HG03439 (cell line): ENCODE measurements at regions not wholly inside any gene's neighbourhood (a gene's known extent, or its start where the extent isn't known, plus 50 kb on each side); places are given as distances from the start of the nearest gene placed in this dataset.
"Not testable (repeated sequence)": the region's sequence is repeated elsewhere in the genome, so short reads cannot be mapped to it uniquely, and the experiment has no call there.

ENCODE experiments used
- ATAC-seq: cut with Tn5 transposase; IDR thresholded peaks from one replicate; pipeline ENCODE4 v1.9.1; 2021; ENCODE audit warnings: mild to moderate bottlenecking, moderate library complexity; ENCODE audit not compliant: unreplicated experiment

GRCh38 chr5:63564789-63565188, 397.5 kb downstream of the HTR1A start:
- no peak for ATAC-seq

DNA sequence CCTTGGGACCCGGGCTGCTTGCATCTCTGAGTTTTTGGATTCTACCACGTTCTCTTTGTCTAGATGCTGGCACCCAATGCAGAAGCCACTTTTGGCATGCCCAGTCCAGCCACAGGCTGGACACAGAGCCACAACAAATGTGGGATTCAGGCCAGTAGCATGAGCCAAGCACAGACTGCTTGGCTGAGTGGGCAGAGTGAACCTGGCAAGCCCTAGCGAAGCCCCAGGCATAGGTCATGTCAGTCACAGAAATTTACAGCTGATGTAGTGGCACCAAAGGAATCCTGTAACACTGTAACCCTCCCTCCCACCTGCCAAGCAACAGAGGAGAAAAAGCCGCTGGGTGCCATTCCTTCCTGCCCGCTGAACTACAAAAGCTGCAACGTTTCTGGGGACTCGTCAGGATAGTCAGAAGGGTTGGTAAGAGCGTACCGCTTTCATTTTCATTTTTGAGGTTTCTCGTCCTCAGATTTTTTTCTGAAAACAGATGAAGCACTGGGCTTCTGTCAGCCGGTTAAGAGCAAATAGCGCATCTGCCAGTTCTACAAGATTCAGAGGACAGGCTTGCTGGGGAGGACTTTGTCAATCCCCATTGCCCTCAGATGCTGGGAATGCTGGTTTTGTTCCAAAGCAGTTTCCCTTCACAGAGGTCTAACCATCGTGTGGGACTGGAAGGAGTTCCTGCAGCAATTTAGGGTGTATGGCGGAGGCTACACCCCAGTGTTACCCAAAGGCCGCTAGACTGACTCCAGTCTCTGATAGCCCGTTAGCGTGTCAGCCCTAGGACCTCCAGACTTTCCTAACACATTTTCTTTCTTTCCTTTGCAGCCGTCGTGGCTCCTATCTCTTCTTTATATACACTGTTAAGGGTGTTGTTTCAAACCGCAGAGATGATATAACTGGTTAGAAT, 399.0 kb downstream of the HTR1A start:
- no peak for ATAC-seq

DNA sequence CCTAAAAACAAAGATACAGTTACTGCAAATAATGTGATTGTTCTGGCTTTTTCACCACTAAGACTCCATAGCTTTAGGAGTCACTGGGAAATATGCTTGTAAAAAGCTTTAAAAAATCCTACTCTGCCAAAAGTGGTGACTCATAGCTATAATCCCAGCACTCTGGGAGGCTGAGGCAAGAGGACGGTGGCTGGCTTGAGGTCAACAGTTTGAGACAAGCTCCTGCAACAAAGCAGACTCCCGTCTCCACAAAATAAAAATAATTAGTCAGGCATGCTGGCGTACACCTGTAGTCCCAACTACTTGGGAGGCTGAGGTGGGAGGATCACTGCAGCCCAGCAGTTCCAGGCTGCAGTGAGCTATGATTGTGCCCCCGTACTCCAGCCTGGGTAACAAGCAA, 406.4 kb downstream of the HTR1A start:
- no peak for ATAC-seq

DNA sequence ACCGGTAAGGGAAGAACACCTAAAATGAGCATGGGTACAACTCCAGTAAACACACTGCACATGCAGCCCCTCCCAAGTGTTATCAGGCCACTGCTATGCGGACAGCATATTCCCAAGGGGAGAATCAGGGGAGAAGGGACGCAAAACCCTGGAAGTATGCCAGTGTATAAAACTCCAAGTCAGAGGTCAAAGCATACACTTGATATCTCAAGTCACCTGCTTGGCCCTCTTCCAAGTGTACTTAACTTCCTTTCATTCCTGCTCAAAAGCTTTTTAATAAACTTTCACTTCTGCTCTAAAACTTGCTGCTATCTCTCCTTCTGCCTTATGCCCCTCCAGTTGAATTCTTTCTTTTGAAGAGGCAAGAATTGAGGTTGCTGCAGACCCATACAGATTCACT, 408.1 kb downstream of the HTR1A start:
- no peak for ATAC-seq

GRCh38 chr5:63553073-63553472, 409.2 kb downstream of the HTR1A start:
- no peak for ATAC-seq

DNA sequence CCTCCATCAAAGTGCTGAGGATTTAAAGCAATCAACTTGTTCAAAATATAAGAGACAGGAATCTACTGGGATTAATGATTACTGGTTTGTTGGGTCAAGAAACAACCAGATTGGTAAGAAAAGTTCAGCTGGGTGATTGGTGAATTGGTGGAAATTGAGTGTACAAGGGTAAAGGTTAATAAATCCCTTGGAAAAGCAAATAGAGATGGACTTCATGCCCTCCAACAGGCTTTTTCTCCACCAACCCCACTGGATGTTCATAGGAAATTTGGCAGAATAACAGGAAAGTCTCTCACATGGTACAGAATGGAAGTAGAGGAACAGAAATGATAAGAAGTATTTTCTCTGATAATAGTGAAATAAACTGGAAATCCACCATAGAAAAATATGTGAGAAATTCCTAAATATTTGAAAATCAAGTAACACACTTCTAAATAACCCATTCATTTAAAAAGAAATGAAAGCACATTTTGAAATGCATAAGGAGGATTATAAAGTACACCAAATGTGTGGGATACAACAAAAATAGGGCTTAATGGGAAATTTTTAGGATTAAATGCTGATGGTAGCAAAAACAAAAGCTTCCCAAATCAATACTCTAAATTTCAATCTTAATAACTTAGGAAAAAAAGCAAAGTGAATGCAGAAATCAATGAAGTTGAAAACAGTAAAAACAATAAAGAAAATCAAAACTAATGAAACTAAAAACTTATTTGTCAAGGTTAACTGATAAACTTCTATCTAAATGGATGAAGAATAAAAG, 426.2 kb downstream of the HTR1A start:
- ATAC-seq: no peak

- ATAC-seq: no peak
Measured at GRCh38 chr5:63524281-63524680, 438.0 kb downstream of the HTR1A start.

- no peak for ATAC-seq
Measured at GRCh38 chr5:63516006-63516405, 446.2 kb downstream of the HTR1A start.

- ATAC-seq: no peak
Measured at GRCh38 chr5:63500242-63500641, 462.0 kb downstream of the HTR1A start.

GRCh38 chr5:63495225-63495624, 467.0 kb downstream of the HTR1A start:
- no peak for ATAC-seq

GRCh38 chr5:63483338-63483737, 478.9 kb downstream of the HTR1A start:
- ATAC-seq: no peak

DNA sequence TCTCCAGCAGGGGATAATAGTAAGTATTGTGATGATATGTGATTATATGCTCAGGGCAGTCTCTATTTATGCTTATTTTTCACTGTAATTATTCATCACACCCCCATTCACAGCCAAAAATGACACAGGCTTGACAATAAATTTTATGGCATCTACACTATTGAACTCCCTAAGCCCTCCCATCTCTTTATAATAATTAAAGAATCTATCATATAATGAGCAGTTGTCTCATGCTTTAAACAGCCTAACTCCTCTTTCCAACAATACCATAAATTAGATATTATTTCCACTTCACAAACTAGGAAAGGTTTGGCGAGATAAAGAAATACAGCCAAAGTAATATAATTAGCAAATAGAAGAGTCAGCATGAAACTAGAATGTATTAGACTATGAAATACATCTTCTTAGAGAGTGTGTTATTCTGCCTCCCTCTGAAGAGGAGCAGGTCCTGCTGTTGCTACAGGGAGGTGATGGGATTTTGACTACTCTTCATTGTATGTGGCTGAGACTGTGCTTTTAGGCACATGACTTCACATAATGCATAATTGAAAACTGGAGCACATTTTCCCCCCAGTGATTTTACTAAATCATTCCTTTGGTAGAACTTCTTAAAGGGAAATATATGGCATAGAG, 488.8 kb downstream of the HTR1A start:
- no peak for ATAC-seq

GRCh38 chr5:63456279-63456678, 506.0 kb downstream of the HTR1A start:
- ATAC-seq: no peak

DNA sequence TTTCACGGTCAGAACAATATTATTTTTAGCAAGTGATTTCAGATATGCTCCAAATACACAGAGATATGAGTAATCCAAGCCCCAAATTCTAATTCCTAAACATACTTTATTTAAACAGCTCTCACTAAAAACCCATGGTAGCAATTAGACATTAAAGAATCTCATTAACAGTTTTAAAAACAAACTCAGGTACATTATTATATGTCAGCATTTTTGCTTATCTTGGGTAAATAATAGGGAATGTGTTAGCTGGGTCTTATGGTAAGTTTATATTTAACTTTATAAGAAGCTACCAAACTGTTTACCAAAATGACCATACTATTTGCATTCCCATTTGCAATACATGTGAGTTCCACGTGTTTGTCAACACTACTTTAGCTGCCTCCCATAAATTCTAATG, 511.1 kb downstream of the HTR1A start:
- no peak for ATAC-seq

- ATAC-seq: no peak
Measured at GRCh38 chr5:63439537-63439936, 522.7 kb downstream of the HTR1A start.

GRCh38 chr5:63409737-63410136, 552.5 kb downstream of the HTR1A start:
- ATAC-seq: no peak

- no peak for ATAC-seq
Measured at GRCh38 chr5:63408984-63409383, 553.3 kb downstream of the HTR1A start.

DNA sequence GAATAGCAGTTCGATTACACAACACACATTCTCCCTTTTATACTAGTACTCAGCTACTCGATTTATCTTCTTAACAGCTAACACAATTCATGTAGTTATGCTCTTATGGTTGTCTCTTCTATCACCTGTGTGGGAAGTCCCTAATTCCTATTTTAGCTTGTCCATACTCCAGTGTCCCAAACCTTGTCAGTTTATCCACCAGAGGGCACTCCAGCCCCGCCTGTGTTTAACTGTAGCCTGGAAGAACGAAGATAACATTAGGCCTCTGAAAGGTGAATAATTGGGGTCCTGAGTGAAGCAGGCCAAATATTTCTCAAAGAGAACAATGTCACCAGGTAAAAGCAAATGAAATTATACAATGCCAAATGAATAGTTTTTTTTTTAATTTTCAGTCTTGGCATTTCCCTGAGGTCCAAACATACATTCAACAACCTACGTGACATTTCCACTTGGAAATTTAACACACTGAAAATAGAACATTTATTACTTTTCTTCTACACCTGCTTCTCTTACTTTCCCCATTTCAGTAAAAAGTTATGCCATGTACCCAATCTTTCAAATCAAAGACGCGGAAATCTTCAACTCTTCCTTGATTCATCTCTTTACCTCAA, 560.7 kb downstream of the HTR1A start:
- no peak for ATAC-seq

DNA sequence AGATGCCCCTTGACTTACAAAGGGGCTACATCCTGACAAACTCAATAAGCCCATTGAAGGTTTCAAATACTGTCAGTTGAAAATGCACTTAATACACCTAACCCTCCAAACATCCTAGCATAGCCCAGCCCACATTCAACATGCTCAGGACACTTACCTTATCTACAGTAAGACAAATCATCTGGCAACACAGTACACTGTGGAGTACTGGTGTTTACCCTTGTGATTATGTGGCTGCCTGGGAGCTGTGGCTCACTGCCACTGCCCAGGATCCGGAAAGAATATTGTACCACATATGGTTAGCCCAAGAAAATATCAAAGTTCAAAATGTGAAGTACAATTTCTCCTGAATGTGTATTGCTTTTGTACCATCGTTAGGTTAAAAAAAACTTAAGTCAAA, 562.2 kb downstream of the HTR1A start:
- ATAC-seq: no peak

DNA sequence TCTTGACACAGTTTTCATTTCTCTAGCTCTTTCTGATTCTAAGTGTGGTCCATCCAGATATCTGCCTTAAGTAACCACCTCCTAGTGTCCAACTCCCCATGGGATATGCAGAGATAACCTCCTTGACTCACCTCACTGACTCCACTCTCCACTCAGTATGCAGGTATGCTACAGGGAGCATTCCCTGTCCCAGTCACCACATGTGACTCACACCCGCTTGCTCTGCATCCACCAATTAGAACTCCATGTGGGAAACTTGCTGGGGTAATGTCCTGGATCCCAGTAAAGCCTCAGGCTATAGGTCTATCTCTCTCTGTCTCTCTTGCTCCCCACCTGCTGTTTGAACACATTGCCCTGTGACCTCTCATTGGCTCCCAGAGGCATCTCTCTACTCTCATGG, 563.9 kb downstream of the HTR1A start:
- ATAC-seq: no peak

GRCh38 chr5:63388188-63388587, 574.1 kb downstream of the HTR1A start:
- not testable (repeated sequence) for ATAC-seq
